ENCODE measurements at regions not wholly inside any gene's neighbourhood (a gene's known extent, or its start where the extent isn't known, plus 50 kb on each side); places are given as distances from the start of the nearest gene placed in this dataset.

DNA sequence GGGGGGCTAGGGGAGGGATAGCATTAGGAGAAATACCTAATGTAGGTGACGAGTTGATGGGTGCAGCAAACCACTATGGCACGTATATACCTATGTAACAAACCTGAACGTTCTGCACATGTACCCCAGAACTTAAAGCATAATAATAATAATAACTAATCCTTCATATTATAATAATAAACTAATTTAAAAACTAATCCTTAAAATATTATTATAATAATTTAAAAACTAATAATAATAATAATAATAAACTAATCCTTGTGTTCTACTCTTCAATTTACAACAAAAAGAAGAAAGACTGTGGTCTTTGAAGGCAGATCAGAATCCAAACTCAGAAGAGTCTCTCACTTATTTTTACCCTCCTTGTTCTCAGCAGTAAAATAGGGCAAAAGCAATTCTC lies 774.9 kb downstream of the CDH8 start:
- in situ Hi-C loops (cut with MboI), result no loop called here
- ChIA-PET POLR2A (no interaction called here), CTCF (ENCODE audit: low intra/inter-chr PET ratio) (no interaction called here)
- Histone ChIP-seq H3K9ac (ENCODE audit: insufficient read depth in 1 of 2, low read depth in 2 of 2, low read length in 2 of 2) (no peak overlapping the region), H3K4me1 (replicated peaks in 1 of 2; ENCODE audit: control insufficient read depth in 2 of 2, insufficient read depth in 2 of 2, low read length in 2 of 2) (no peaks in the 10 kb centered on the region), H3K4me2 (ENCODE audit: insufficient read depth, low read length) (no peak overlapping the region), H3K9me1 (ENCODE audit: control insufficient read depth, insufficient read depth, low read length) (no peaks in the 10 kb centered on the region), H3K79me2 (ENCODE audit: control insufficient read depth, insufficient read depth, low read length) (no peaks in the 10 kb centered on the region), H3K36me3 (ENCODE audit: control insufficient read depth, insufficient read depth, low read length) (no peaks in the 10 kb centered on the region), H2AFZ (ENCODE audit: low read depth, low read length) (no peak overlapping the region), H4K20me1 (replicated peaks; ENCODE audit: control insufficient read depth, insufficient read depth, low read length) (no peaks in the 10 kb centered on the region), H3K4me3 (no peak overlapping the region), H3K27me3 (ENCODE audit: control insufficient read depth in 2 of 2, insufficient read depth in 2 of 2, low read length in 2 of 2) (no peaks in the 10 kb centered on the region), H3K9me3 (replicated peaks; ENCODE audit: control insufficient read depth, insufficient read depth, low read depth, low read length) (no peaks in the 10 kb centered on the region), H3K27ac (ENCODE audit: extremely low read depth, low read depth, low read length) (no peak overlapping the region)
- ATAC-seq, result no peak
- intact Hi-C loops (cut with micrococcal nuclease), result no loop called here
- BruUV-seq (replicated peaks), result no TSS peak
- WGBS (ENCODE audit: insufficient coverage, low coverage, missing lambda C conversion rate), result 0% methylated on average over 3 of the region's 3 CpGs
- TF ChIP-seq JUNB (CRISPR knock-in tag; conservative IDR thresholded peaks at IDR 0.05), result no peak
- no peak for TF ChIP-seq U2AF2 (optimal IDR thresholded peaks at IDR 0.05; ENCODE audit: low read depth, low read length)
- no peak for TF ChIP-seq ZNF347 (CRISPR knock-in tag; IDR thresholded peaks at IDR 0.05; ENCODE audit: low read depth)
- no peak for TF ChIP-seq RBM39 (optimal IDR thresholded peaks at IDR 0.05; ENCODE audit: low read depth, low read length)
- TF ChIP-seq SRSF1 (IDR thresholded peaks at IDR 0.05; ENCODE audit: low read depth, low read length), result no peak
- TF ChIP-seq, protein P1, sequence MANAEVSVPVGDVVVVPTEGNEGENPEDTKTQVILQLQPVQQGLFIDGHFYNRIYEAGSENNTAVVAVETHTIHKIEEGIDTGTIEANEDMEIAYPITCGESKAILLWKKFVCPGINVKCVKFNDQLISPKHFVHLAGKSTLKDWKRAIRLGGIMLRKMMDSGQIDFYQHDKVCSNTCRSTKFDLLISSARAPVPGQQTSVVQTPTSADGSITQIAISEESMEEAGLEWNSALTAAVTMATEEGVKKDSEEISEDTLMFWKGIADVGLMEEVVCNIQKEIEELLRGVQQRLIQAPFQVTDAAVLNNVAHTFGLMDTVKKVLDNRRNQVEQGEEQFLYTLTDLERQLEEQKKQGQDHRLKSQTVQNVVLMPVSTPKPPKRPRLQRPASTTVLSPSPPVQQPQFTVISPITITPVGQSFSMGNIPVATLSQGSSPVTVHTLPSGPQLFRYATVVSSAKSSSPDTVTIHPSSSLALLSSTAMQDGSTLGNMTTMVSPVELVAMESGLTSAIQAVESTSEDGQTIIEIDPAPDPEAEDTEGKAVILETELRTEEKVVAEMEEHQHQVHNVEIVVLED (CRISPR knock-in tag; IDR thresholded peaks at IDR 0.05), result no peak
- no peak for TF ChIP-seq HNRNPH1 (optimal IDR thresholded peaks at IDR 0.05; ENCODE audit: low read depth, low read length)
- no peak for DNase-seq (ENCODE audit: extremely low read depth in 1 of 4, low spot score in 3 of 4)
- FAIRE-seq, result no peak
